Osteocyte (in vitro differentiated cells): ENCODE measurements at regions not wholly inside any gene's neighbourhood (a gene's known extent, or its start where the extent isn't known, plus 50 kb on each side); places are given as distances from the start of the nearest gene placed in this dataset.

Experiments used
- DNase-seq: peaks from one replicate; pipeline ENCODE4 v3.0.0; 2021; ENCODE audit warnings: mixed read lengths; ENCODE audit not compliant: unreplicated experiment; ENCODE audit errors: extremely low spot score
- H3K27ac Mint-ChIP-seq: one replicate; pipeline ENCODE4 v1.8.0; 2021; ENCODE audit warnings: mild to moderate bottlenecking, mixed read lengths; ENCODE audit not compliant: unreplicated experiment
- H3K27me3 Mint-ChIP-seq: one replicate; pipeline ENCODE4 v1.8.0; 2021; ENCODE audit warnings: mixed read lengths; ENCODE audit not compliant: unreplicated experiment
- H3K36me3 Mint-ChIP-seq: one replicate; pipeline ENCODE4 v1.8.0; 2021; ENCODE audit warnings: mixed read lengths; ENCODE audit not compliant: unreplicated experiment
- H3K4me1 Mint-ChIP-seq: one replicate; pipeline ENCODE4 v1.8.0; 2021; ENCODE audit warnings: mixed read lengths; ENCODE audit not compliant: unreplicated experiment
- H3K4me3 Mint-ChIP-seq: one replicate; pipeline ENCODE4 v1.8.0; 2021; ENCODE audit warnings: mild to moderate bottlenecking, moderate library complexity, mixed read lengths; ENCODE audit not compliant: unreplicated experiment
- H3K9me3 Mint-ChIP-seq: one replicate; pipeline ENCODE4 v1.8.0; 2021; ENCODE audit warnings: mixed read lengths; ENCODE audit not compliant: unreplicated experiment
- CTCF ChIP-seq: fragments of 200-600 bp; sonication (generic); IDR thresholded peaks from 2 replicates; pipeline ENCODE4 v1.5.0; 2021; ENCODE audit warnings: antibody characterized with exemption, mild to moderate bottlenecking, moderate library complexity

- no peaks in the 10 kb centered on the region for H3K4me1 Mint-ChIP-seq
- H3K4me3 Mint-ChIP-seq: no peak overlapping the region
- no peak for DNase-seq
- TF ChIP-seq CTCF: no peak
- no peaks in the 10 kb centered on the region for H3K36me3 Mint-ChIP-seq
- no peaks in the 10 kb centered on the region for H3K27me3 Mint-ChIP-seq
- no peak overlapping the region for H3K27ac Mint-ChIP-seq
- H3K9me3 Mint-ChIP-seq: peaks cover 9% of the 10 kb centered on the region
Measured at GRCh38 chr15:94934440-94934839, 703.1 kb downstream of the MCTP2 start.

- no peak for TF ChIP-seq CTCF
- Mint-ChIP-seq H3K4me1 (no peaks in the 10 kb centered on the region), H3K27ac (no peak overlapping the region), H3K36me3 (no peaks in the 10 kb centered on the region), H3K9me3 (peaks cover 6% of the 10 kb centered on the region), H3K4me3 (no peak overlapping the region), H3K27me3 (no peaks in the 10 kb centered on the region)
- DNase-seq: no peak
Measured at GRCh38 chr15:94937242-94937641, 705.9 kb downstream of the MCTP2 start.

- no peak overlapping the region for H3K4me3 Mint-ChIP-seq
- H3K36me3 Mint-ChIP-seq: no peaks in the 10 kb centered on the region
- no peaks in the 10 kb centered on the region for H3K4me1 Mint-ChIP-seq
- no peak for TF ChIP-seq CTCF
- H3K9me3 Mint-ChIP-seq: no peaks in the 10 kb centered on the region
- no peak overlapping the region for H3K27ac Mint-ChIP-seq
- H3K27me3 Mint-ChIP-seq: no peaks in the 10 kb centered on the region
- no peak for DNase-seq
Measured at GRCh38 chr15:94943888-94944287, 712.5 kb downstream of the MCTP2 start.

GRCh38 chr15:94951538-94951937, 720.2 kb downstream of the MCTP2 start:
- Mint-ChIP-seq H3K4me1 (no peaks in the 10 kb centered on the region), H3K9me3 (peaks cover 9% of the 10 kb centered on the region), H3K36me3 (no peaks in the 10 kb centered on the region), H3K4me3 (no peak overlapping the region), H3K27me3 (peaks cover 3% of the 10 kb centered on the region), H3K27ac (no peak overlapping the region)
- no peak for TF ChIP-seq CTCF
- no peak for DNase-seq

GRCh38 chr15:94963953-94964352, 732.6 kb downstream of the MCTP2 start:
- TF ChIP-seq CTCF: no peak
- H3K4me1 Mint-ChIP-seq: no peaks in the 10 kb centered on the region

More at GRCh38 chr15:94963953-94964352, 732.6 kb downstream of the MCTP2 start:
- H3K4me3 Mint-ChIP-seq: no peak overlapping the region
- H3K27ac Mint-ChIP-seq: no peak overlapping the region
- H3K36me3 Mint-ChIP-seq: no peaks in the 10 kb centered on the region
- no peaks in the 10 kb centered on the region for H3K27me3 Mint-ChIP-seq
- H3K9me3 Mint-ChIP-seq: peaks cover 23% of the 10 kb centered on the region
- no peak for DNase-seq
